Liver (tissue), 7 donors: ENCODE measurements at regions not wholly inside any gene's neighbourhood (a gene's known extent, or its start where the extent isn't known, plus 50 kb on each side); places are given as distances from the start of the nearest gene placed in this dataset.

Experiments
- DNase-seq: peaks from one replicate; pipeline ENCODE4 v3.0.0-alpha.2; 2017; ENCODE audit warnings: low spot score
- H3K27ac ChIP-seq, 2 donors: one replicate each; pipeline ENCODE4 v1.7.0; 2013; ENCODE audit warnings: inconsistent platforms in 2 of 2, low read length in 2 of 2, control low read depth in 1 of 2, low read depth in 1 of 2, mild to moderate bottlenecking in 1 of 2
- H3K27me3 ChIP-seq, 4 donors: one replicate each; pipeline versions ENCODE4 v1.6.1 to v1.7.0; 2013; ENCODE audit warnings: low read length in 3 of 4, inconsistent platforms in 1 of 4, mild to moderate bottlenecking in 1 of 4, moderate library complexity in 1 of 4; ENCODE audit not compliant: control insufficient read depth in 4 of 4, insufficient read depth in 4 of 4
- H3K36me3 ChIP-seq, 4 donors: one replicate each; pipeline versions ENCODE4 v1.6.1 to v1.7.0; 2013; ENCODE audit warnings: low read length in 3 of 4, mild to moderate bottlenecking in 3 of 4, low read depth in 1 of 4, moderate library complexity in 1 of 4; ENCODE audit not compliant: control insufficient read depth in 4 of 4, insufficient read depth in 3 of 4
- H3K4me1 ChIP-seq, 4 donors: one replicate each; pipeline versions ENCODE4 v1.6.1 to v1.7.0; 2013; ENCODE audit warnings: low read length in 3 of 4, mild to moderate bottlenecking in 3 of 4, moderate library complexity in 1 of 4; ENCODE audit not compliant: control insufficient read depth in 4 of 4, insufficient read depth in 4 of 4
- H3K4me3 ChIP-seq, 3 donors: one replicate each; pipeline versions ENCODE4 v1.6.1 to v1.7.0; 2013; ENCODE audit warnings: low read length in 3 of 3, control low read depth in 1 of 3, low read depth in 1 of 3, mild to moderate bottlenecking in 1 of 3
- H3K9ac ChIP-seq, 2 donors: one replicate each; pipeline ENCODE4 v1.7.0; 2013; ENCODE audit warnings: low read length in 2 of 2, mild to moderate bottlenecking in 2 of 2, moderate library complexity in 2 of 2, control low read depth in 1 of 2, low read depth in 1 of 2
- H3K9me3 ChIP-seq, 4 donors: one replicate each; pipeline versions ENCODE4 v1.6.1 to v1.7.0; 2013; ENCODE audit warnings: low read length in 3 of 4; ENCODE audit not compliant: control insufficient read depth in 4 of 4
- EGR1 ChIP-seq, 2 donors: IDR thresholded peaks; 2 replicates each; pipeline ENCODE4 v1.6.1; 2016 to 2018; ENCODE audit warnings: antibody characterized with exemption in 2 of 2, low read depth in 2 of 2
- FOXA1 ChIP-seq: IDR thresholded peaks from 2 replicates; pipeline ENCODE4 v1.6.1; 2016; ENCODE audit warnings: antibody characterized with exemption
- FOXA2 ChIP-seq: IDR thresholded peaks from 2 replicates; pipeline ENCODE4 v1.6.1; 2016; ENCODE audit warnings: antibody characterized with exemption
- HNF4A ChIP-seq, 2 donors: conservative IDR thresholded peaks; 2 replicates each; pipeline ENCODE4 v1.6.1; 2016; ENCODE audit warnings: antibody characterized with exemption in 2 of 2, mild to moderate bottlenecking in 2 of 2
- JUND ChIP-seq, 2 donors: IDR thresholded peaks; 2 replicates each; pipeline ENCODE4 v1.6.1; 2016; ENCODE audit warnings: antibody characterized with exemption in 2 of 2
- NR2F2 ChIP-seq: IDR thresholded peaks from 2 replicates; pipeline ENCODE4 v1.6.1; 2016; ENCODE audit warnings: antibody characterized with exemption
- RAD21 ChIP-seq, 2 donors: IDR thresholded peaks; 2 replicates each; pipeline ENCODE4 v1.6.1; 2016; ENCODE audit warnings: antibody characterized with exemption in 2 of 2, mild to moderate bottlenecking in 2 of 2
- SP1 ChIP-seq: IDR thresholded peaks from 2 replicates; pipeline ENCODE4 v1.6.1; 2018; ENCODE audit warnings: antibody characterized with exemption, mild to moderate bottlenecking
- YY1 ChIP-seq: IDR thresholded peaks from 2 replicates; pipeline ENCODE4 v1.6.1; 2016; ENCODE audit warnings: antibody characterized with exemption, mild to moderate bottlenecking
- WGBS: extraction: QIAGEN DNeasy Blood & Tissue Kit; methylation state at CpG from one replicate; pipeline ENCODE4 v1.1.7; 2013; 5-methylcytosine and 5-hydroxymethylcytosine counted together
- TF ChIP-seq, protein P1 (sequence below): IDR thresholded peaks from 2 replicates; pipeline ENCODE4 v1.6.1; 2016; ENCODE audit warnings: antibody characterized with exemption
- TF ChIP-seq, protein P2 (sequence below): IDR thresholded peaks from 2 replicates; pipeline ENCODE4 v1.6.1; 2016; ENCODE audit warnings: antibody characterized with exemption
- TF ChIP-seq, protein P3 (sequence below): IDR thresholded peaks from 2 replicates; pipeline ENCODE4 v1.6.1; 2016; ENCODE audit warnings: antibody characterized with exemption
- TF ChIP-seq, protein P4 (sequence below): IDR thresholded peaks from 2 replicates; pipeline ENCODE4 v1.6.1; 2016; ENCODE audit warnings: antibody characterized with exemption, mild to moderate bottlenecking
- donor health status: healthy.
- donor health status: healthy.
- donor health status: healthy.
- donor health status: healthy.

DNA sequence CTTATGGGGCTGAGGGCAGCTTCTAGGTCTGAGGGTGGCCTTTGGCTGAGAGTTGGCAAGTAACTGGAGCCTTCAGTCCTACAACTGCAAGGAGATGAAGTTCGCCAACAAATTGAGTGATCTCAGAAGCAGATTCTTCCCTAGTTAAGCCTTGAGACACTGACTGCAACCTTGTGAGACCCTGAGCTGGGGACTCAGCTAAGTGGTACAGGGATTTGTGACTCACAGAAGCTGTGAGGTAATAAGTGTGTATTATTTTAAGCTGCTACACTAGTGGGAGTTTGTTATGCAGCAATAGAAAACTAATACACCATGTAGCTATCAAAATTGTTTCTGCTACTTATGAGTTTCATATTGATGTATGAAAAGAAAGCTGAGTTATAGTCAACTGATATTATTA lies 279.2 kb downstream of the PIK3R1 start (continued):
- TF ChIP-seq, protein P1, sequence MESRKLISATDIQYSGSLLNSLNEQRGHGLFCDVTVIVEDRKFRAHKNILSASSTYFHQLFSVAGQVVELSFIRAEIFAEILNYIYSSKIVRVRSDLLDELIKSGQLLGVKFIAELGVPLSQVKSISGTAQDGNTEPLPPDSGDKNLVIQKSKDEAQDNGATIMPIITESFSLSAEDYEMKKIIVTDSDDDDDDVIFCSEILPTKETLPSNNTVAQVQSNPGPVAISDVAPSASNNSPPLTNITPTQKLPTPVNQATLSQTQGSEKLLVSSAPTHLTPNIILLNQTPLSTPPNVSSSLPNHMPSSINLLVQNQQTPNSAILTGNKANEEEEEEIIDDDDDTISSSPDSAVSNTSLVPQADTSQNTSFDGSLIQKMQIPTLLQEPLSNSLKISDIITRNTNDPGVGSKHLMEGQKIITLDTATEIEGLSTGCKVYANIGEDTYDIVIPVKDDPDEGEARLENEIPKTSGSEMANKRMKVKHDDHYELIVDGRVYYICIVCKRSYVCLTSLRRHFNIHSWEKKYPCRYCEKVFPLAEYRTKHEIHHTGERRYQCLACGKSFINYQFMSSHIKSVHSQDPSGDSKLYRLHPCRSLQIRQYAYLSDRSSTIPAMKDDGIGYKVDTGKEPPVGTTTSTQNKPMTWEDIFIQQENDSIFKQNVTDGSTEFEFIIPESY, result no peak
- no peak for TF ChIP-seq YY1

DNA sequence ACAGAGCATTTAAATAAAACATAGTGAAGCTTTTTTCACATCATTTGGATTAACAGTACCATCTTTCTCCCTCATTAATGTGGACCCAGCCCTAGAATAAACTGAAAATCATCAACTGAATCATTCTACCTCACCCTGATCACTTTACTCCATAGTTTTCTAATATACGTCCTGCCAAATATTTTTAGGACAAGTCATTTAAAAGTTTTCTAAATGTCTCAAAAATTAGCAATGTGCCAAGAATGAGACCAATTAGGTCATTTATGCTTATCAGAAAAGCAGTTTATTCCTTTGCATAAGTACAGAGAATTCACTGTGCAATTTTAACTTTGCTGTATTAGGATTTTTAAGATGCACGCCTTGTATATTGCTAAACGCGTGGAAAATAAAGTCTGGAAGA lies 284.4 kb downstream of the PIK3R1 start:
- Histone ChIP-seq H3K9ac (no peak overlapping the region), H3K4me3 (no peak overlapping the region), H3K4me1 (no peaks in the 10 kb centered on the region), H3K27ac (no peak overlapping the region), H3K9me3 (peaks cover 0 to 8% (median 0%) of the 10 kb centered on the region in 4 donors), H3K36me3 (peaks cover 0 to 3% (median 0%) of the 10 kb centered on the region in 4 donors), H3K27me3 (no peaks in the 10 kb centered on the region)
- DNase-seq, result no peak
- TF ChIP-seq NR2F2 (no peak), YY1 (no peak), JUND (IDR thresholded peaks at IDR 0.05) (no peak), FOXA1 (no peak), FOXA2 (no peak), HNF4A (conservative IDR thresholded peaks at IDR 0.05) (no peak), RAD21 (IDR thresholded peaks at IDR 0.05) (no peak)
- WGBS, result 88% methylated on average over 4 of the region's 4 CpGs

DNA sequence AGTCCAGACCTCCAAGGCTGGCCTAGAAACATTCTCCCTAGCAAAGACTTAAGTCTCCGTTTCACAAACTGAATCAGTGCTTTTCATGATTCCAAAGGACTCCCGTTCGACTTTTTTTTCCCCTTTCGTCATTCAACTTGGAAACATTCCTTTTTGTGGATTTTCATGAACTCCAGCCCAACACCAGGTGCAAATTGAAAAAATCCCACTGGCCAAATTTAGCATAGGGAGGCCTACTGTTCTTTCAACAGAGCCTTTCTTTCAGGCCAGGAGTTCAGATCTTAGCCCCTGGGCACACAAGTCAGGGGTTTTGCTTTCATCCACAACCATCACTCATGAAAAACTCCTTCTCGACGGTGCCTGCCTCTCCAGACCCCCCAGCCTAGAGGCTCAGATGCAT lies 285.3 kb downstream of the PIK3R1 start:
- Histone ChIP-seq H3K9ac (no peak overlapping the region), H3K27ac (no peak overlapping the region), H3K36me3 (peaks cover 0 to 3% (median 0%) of the 10 kb centered on the region in 4 donors), H3K4me1 (no peaks in the 10 kb centered on the region), H3K4me3 (no peak overlapping the region), H3K9me3 (peaks cover 0 to 8% (median 0%) of the 10 kb centered on the region in 4 donors), H3K27me3 (no peaks in the 10 kb centered on the region)
- no peak for DNase-seq
- WGBS, result 94% methylated on average over 6 of the region's 6 CpGs
- TF ChIP-seq JUND (IDR thresholded peaks at IDR 0.05) (no peak), FOXA1 (no peak), FOXA2 (no peak), YY1 (no peak), RAD21 (IDR thresholded peaks at IDR 0.05) (no peak), EGR1 (IDR thresholded peaks at IDR 0.05; ENCODE audit: low read depth in 2 of 2) (no peak), SP1 (no peak), NR2F2 (no peak)
- TF ChIP-seq, protein P2, sequence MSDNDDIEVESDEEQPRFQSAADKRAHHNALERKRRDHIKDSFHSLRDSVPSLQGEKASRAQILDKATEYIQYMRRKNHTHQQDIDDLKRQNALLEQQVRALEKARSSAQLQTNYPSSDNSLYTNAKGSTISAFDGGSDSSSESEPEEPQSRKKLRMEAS, result no peak
- TF ChIP-seq, protein P3, sequence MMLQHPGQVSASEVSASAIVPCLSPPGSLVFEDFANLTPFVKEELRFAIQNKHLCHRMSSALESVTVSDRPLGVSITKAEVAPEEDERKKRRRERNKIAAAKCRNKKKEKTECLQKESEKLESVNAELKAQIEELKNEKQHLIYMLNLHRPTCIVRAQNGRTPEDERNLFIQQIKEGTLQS, result no peak
- TF ChIP-seq, protein P1, result no peak
- TF ChIP-seq, protein P4, sequence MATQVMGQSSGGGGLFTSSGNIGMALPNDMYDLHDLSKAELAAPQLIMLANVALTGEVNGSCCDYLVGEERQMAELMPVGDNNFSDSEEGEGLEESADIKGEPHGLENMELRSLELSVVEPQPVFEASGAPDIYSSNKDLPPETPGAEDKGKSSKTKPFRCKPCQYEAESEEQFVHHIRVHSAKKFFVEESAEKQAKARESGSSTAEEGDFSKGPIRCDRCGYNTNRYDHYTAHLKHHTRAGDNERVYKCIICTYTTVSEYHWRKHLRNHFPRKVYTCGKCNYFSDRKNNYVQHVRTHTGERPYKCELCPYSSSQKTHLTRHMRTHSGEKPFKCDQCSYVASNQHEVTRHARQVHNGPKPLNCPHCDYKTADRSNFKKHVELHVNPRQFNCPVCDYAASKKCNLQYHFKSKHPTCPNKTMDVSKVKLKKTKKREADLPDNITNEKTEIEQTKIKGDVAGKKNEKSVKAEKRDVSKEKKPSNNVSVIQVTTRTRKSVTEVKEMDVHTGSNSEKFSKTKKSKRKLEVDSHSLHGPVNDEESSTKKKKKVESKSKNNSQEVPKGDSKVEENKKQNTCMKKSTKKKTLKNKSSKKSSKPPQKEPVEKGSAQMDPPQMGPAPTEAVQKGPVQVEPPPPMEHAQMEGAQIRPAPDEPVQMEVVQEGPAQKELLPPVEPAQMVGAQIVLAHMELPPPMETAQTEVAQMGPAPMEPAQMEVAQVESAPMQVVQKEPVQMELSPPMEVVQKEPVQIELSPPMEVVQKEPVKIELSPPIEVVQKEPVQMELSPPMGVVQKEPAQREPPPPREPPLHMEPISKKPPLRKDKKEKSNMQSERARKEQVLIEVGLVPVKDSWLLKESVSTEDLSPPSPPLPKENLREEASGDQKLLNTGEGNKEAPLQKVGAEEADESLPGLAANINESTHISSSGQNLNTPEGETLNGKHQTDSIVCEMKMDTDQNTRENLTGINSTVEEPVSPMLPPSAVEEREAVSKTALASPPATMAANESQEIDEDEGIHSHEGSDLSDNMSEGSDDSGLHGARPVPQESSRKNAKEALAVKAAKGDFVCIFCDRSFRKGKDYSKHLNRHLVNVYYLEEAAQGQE, result no peak
